Putamen (tissue), 1 donor: ENCODE measurements at regions not wholly inside any gene's neighbourhood (a gene's known extent, or its start where the extent isn't known, plus 50 kb on each side); places are given as distances from the start of the nearest gene placed in this dataset.
"Not testable (repeated sequence)": the region's sequence is repeated elsewhere in the genome, so short reads cannot be mapped to it uniquely, and the experiment has no call there.

Source experiments
- DNase-seq: peaks from one replicate; pipeline ENCODE4 v3.0.0-alpha.2; 2016; ENCODE audit warnings: low spot score

GRCh38 chr9:89839449-89839848 lies 234.6 kb downstream of the GADD45G start:
- no peak for DNase-seq

- no peak for DNase-seq
Measured at GRCh38 chr9:89839952-89840351, 235.1 kb downstream of the GADD45G start.

GRCh38 chr9:89841456-89841855 lies 236.6 kb downstream of the GADD45G start:
- DNase-seq = no peak

GRCh38 chr9:89842267-89842768 lies 237.5 kb downstream of the GADD45G start:
- DNase-seq = no peak

- DNase-seq = no peak
Measured at GRCh38 chr9:89843074-89843473, 238.3 kb downstream of the GADD45G start.

- DNase-seq = no peak
Measured at GRCh38 chr9:89843591-89843990, 238.8 kb downstream of the GADD45G start.

GRCh38 chr9:89844075-89844474 lies 239.3 kb downstream of the GADD45G start:
- DNase-seq = no peak

- DNase-seq = no peak
Measured at GRCh38 chr9:89844535-89844934, 239.7 kb downstream of the GADD45G start.

GRCh38 chr9:89845321-89845720 lies 240.5 kb downstream of the GADD45G start:
- no peak for DNase-seq

- DNase-seq = no peak
Measured at GRCh38 chr9:89845862-89846261, 241.1 kb downstream of the GADD45G start.

GRCh38 chr9:89848060-89849040 lies 243.5 kb downstream of the GADD45G start:
- DNase-seq = no peak

GRCh38 chr9:89849096-89849495 lies 244.3 kb downstream of the GADD45G start:
- no peak for DNase-seq

- DNase-seq = no peak
Measured at GRCh38 chr9:89850153-89850552, 245.3 kb downstream of the GADD45G start.

GRCh38 chr9:89850631-89851325 lies 246.0 kb downstream of the GADD45G start:
- peak; percentile 20 for DNase-seq

GRCh38 chr9:89853161-89853560 lies 248.3 kb downstream of the GADD45G start:
- DNase-seq = no peak

- no peak for DNase-seq
Measured at GRCh38 chr9:89853931-89854330, 249.1 kb downstream of the GADD45G start.

- no peak for DNase-seq
Measured at GRCh38 chr9:89854715-89855475, 250.1 kb downstream of the GADD45G start.

GRCh38 chr9:89856296-89856695 lies 251.5 kb downstream of the GADD45G start:
- DNase-seq = not testable (repeated sequence)

- not testable (repeated sequence) for DNase-seq
Measured at GRCh38 chr9:89856950-89857349, 252.1 kb downstream of the GADD45G start.

- DNase-seq = not testable (repeated sequence)
Measured at GRCh38 chr9:89859842-89860241, 255.0 kb downstream of the GADD45G start.

- DNase-seq = not testable (repeated sequence)
Measured at GRCh38 chr9:89861371-89861770, 256.6 kb downstream of the GADD45G start.

- DNase-seq = no peak
Measured at GRCh38 chr9:89862316-89862715, 257.5 kb downstream of the GADD45G start.
